ENCODE measurements at regions not wholly inside any gene's neighbourhood (a gene's known extent, or its start where the extent isn't known, plus 50 kb on each side); places are given as distances from the start of the nearest gene placed in this dataset.

GRCh38 chr2:12404497-12404896, 312.2 kb upstream of the TRIB2 start:
- TF ChIP-seq CTCF (IDR thresholded peaks at IDR 0.05) (no peak), POLR2A (IDR thresholded peaks at IDR 0.05) (no peak)
